ENCODE measurements at regions not wholly inside any gene's neighbourhood (a gene's known extent, or its start where the extent isn't known, plus 50 kb on each side); places are given as distances from the start of the nearest gene placed in this dataset.
"Not testable (repeated sequence)": the region's sequence is repeated elsewhere in the genome, so short reads cannot be mapped to it uniquely, and the experiment has no call there.

DNA sequence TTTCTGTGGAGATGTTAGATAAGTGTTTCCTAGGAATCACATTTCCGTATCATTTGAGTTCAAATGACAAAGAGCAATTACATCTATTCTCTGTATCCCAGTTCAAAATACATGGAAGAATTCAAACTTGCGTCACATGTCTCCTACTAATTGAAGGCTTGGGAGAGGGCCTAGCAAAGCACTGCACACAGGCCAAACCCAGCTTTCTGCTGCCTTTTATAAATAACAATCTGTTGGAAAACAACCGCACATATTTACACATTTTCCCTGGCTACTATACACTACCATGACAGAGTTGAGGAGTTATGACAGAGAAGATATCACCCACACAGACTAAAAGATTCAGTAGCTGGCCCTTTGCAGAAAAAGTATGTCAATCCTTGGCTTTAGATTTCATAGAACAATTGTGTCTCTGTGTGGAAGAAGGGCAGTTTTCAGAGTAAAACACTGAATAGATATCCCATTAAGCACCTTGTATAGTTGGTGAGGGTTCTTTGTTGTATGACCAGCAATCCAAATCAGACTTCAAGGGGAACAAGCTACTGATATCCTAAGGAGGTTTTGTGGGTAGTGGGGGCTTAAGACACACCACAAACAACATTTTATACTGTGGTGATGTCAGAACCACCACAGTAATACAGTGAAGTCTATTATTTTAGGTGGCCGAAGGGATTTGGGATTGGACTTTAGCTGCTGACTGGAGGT is 861.3 kb downstream of the CCDC85A start:
- ATAC-seq = no peak

DNA sequence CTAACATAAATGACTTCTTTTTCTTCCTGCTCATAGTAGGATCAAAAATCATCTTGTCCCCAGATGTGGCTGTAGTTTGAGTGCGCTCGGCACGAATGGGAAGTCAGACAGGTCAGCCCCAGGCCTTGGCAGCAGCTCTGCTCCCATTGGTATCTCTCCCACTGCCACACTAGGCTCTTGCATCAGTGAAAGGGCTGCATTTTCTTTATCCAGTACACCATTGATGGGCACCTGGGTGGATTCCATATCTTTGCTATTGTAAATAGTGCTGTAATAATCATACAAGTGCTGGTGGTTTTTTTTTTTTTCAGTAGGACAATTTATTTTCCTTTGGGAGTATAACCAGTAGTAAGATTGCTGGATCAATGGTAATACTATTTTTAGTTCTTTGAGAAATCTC is 865.5 kb downstream of the CCDC85A start:
- no peak for ATAC-seq

DNA sequence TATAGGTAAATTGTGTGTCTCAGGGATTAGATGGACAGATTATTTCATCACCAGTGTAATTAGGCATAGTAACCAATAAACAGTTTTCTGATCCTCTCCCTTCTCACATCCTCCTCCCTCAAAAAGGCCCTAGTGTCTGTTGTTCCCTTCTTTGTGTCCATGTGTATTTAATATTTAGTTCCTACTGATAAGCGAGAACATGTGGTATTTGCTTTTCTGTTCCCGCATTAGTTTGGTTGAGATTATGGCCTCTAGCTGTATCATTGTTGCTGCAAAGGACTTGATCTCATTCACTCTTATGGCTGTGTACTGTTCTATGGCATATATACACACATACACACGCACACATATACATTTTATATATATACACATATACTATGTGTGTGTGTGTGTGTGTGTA is 866.2 kb downstream of the CCDC85A start:
- ATAC-seq = no peak

DNA sequence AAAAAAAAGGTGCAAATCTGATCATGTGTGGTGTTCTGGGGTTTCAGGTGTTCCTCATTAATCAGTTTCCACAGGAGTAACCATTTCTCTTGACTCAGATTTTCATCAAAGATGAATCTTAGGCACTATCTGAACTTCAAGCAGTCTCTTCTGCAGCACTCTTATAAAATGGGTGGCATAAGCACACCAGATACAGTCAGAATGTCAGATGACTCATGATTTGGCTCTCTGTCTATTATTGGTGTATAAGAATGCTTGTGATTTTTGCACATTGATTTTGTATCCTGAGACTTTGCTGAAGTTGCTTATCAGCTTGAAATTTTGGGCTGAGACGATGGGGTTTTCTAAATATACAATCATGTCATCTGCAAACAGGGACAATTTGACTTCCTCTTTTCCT is 882.5 kb downstream of the CCDC85A start:
- not testable (repeated sequence) for ATAC-seq

DNA sequence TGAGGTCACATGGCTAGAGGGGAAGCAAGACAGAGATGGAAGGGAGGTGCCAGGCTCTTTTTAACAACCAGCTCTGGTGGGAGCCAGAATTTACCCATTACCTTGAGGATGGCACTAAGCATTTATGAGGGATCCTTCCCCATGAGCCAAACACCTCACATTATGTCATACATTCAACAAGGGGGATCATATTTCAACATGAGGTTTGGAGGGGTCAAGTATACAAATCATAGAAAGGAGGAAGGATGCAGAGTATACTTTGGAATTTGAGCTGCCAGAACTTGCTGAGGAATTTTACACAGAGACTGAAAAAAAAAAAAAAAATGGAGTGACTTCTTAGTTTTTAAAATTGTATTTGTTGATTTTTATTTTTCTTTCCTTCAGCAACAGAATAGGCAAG is 891.4 kb downstream of the CCDC85A start:
- ATAC-seq = no peak

DNA sequence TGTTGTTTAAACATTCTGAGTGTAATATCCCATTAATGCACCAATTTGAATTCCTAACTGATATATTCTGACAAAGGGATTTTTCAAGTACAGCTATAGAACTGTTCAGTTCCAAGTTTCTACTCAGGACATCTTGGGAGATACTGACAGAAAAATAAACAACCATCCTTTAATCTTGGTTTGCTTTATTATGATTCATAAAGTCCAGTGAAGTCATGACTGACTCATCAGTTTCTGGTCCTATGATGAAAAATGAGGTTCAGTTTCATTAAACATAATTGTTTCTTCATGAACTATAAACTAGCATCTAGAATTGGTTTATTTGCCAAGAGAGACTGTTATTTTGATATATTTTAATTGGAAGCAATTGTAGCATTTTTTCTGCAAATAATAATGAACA is 896.2 kb downstream of the CCDC85A start:
- ATAC-seq = no peak

DNA sequence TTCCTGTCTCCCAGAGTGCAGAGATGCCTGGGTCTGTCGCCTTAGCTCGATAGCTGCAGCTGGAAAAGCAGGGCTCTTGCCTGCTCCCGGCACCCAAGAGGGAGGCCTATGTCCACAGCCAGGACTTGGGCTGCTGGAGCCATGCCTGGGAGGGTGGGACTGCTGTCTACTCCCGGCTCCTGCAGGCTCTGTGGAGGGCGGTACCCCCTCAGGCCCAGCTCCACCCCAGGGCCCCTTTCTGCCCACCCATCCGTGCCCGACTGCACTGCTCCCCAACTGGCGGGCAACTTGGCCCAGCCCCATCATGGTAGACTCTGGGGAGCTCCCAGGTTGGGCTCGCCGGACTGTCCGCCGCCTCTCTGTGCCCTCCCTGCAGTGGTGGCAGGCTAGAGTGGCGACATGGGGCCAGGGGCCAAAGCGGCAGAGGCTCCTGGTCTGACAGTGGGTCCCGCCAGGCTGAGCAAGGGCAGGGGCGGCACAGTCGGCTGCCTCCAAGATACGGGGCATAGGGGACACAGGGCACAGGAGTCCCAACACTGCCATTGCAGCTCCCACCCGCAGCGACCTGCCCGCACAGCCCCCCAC is 901.0 kb downstream of the CCDC85A start:
- ATAC-seq = no peak

DNA sequence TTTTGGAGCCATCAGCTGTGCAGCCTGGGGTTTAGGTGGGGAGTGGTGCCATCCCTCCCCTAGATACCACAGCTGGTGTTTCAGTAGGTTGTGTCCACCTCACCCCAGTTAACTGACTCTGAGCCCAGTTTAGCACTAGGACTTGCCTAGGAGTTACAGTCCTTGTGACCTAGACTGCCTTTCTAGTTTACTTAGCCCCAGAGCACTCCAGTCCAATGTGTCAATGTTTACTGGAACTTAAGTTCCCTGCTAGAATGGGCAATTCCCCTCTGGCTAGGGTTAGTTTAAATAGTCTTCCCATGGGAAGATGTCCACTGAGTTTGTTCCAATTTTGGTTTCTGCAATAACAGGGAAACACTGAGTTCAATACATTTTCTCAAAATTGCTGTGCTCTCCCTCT is 909.2 kb downstream of the CCDC85A start:
- ATAC-seq = no peak

DNA sequence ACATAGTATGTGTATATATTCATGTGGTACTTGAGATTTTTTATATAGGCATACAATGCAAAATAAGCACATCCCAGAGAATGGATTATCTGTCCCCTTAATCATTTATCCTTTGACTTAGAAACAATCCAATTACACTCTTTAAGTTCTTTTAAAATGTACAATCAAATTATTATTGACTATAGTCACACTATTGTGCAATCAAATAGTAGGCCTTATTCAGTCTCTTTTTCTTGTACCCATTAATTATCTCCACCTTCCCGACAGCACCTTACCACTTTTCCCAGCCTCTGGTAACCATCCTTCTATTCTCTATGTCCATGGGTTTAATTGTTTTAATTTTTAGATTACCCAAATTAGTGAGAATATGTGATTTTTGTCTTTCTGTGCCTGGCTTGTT is 914.1 kb downstream of the CCDC85A start:
- ATAC-seq = no peak

DNA sequence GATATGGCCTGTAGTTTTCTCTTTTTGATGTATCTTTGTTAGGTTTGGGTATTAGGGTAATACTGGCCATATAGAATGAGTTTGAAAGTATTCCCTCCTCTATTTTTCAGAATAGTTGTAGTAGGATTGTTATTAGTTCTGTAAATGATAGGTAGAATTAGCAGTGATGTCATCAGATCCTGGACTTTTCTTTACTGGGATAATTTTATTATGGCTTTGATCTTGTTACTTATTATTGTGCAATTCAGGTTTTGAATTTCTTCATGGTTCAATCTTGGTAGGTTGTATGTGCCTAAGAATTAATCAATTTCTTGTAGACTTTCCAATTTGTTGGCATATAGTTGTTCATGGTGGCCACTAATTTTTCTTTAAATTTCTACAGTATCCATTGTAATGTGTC is 916.6 kb downstream of the CCDC85A start:
- ATAC-seq = no peak

DNA sequence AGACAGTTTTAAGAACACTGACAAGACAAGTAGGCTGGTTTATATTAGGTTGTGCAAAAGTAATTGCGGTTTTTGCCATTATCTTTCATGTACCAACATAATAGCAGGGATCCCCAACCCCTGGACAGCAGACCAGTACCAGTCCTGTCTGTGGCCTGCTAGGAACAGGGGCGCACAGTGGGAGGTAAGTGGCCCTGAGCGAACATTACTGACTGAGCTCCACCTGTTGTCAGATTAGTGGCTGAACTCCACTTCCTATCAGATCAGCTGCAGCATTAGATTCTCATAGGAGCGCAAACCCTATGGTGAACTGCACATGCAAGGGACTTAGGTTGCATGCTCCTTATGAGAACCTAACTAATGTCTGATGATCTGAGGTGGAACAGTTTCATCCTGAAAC is 921.9 kb downstream of the CCDC85A start:
- no peak for ATAC-seq

DNA sequence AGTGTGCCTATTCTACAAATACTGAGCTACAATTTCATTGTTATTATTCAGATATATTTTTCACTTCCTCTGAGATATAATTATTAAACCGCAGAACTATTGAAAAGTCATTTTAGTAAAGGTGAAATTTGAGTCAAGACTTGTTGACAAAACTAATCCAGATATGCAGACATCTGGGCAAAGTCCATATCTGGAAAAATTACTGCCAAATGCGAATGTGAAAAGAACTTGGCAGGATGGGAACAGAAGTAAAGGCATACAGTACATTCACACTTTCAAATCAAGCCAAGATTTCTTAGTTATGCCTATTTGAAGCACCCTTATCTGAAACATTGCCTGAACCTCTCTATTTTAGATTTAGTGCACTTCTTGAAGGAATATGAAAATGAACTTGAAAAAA is 923.6 kb downstream of the CCDC85A start:
- ATAC-seq = no peak

DNA sequence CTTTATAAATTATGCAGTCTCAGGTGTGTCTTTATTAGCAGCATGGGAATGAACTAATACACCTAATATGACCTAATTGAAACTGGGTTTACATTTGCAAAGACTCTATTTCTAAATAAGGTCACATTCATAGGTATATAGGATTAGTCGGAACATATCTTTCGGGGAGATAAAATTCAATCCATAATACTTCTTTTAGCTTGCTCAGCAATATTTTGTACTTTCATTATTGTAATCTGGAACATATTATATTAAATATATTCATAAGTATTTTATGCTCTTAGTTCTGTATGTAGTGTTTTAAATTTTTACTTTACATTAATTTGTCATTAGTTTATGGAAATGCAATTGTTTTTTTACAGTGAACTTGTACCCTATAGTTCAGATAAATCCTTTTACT is 927.7 kb downstream of the CCDC85A start:
- no peak for ATAC-seq

DNA sequence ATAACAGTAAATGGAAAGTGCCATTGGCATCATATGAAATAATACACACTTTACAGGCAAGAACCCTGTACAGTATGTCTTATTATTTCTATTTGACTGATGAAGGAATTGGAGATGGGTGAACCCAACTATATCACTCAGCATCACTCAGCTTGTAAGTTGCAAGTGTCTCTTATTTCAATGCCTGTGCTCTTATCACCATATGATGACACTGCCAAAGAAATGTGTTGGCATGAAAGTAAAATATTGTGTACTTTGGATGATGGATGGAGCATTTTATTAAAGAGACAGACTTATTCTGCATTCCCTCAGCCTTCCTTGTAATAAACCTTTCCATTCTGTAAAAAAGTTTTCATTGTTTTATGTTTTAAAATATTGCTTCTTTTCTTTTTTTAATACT is 927.5 kb upstream of the VRK2 start:
- no peak for ATAC-seq

DNA sequence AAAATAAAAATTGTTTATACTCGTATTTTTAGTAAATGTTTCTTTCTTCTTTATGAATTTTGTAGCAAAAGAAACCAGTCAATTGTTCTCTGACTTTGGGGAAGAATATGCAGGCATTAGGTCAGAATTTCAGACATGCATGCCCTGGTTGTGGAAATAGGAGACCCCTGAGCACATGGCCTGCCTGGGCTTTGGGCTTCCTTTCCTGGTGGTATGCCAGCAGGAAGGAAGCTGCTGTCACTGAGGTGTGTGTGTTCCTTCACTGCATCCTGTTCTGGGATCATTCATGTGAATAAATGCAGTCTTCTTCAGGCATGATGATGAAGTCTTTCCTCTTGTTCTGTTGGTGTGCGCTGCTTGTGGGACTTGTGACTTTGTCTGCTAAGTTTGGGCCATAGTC is 920.2 kb upstream of the VRK2 start:
- ATAC-seq = no peak

DNA sequence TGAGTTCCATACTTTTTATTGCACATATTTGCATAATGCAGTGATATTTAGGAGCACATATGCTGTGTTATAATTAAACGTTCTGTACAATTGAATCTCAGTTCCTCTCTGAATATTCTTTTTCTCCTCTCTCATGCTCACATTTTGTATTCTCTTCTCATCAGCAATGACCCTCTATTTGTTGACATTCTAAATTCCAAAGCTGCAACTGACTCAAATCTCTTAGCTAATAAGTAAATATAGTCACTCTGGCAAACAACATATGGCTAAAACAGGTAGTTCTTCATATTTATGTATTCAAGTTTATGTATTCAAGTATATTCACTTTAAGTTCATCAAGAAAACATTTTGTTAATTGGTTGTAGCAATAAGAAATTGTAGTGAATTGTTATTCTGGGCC is 907.4 kb upstream of the VRK2 start:
- ATAC-seq = no peak

DNA sequence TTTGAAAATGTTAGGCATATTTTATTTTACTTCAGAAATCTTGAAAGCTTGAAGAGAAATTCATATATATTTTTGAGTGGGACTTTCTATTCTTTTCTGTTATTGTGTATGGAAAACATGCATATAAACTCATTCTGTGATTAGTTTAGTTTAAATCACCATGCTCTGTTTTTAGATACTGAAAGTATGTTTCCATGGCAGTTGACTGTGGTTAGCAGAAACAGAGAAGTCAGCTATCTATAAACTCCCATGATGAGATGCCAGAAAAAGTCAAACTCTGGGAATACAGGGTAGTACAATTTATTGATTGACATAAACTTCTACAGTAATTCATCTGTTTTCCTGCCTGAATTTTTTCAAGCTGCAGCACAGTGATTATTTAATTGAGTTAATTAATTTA is 905.3 kb upstream of the VRK2 start:
- no peak for ATAC-seq

DNA sequence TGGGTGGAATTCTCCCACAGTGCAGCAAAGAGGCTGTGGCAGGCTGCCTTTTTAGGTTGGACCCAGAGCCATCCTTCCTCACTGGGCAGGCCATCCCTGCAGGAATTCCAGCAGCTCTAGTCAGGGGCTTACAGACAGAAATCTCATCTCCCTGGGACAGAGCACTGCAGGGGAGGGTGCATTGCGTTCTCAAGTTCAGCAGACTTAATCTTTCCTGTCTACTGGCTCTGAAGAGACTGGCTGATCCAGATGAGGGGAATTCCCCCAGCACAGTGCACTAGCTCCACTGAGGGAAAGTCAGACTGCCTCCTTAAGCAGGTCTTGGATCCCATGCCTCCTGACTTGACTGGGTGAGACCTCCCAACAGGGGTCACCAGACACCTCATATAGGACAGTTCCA is 899.7 kb upstream of the VRK2 start:
- ATAC-seq = no peak

DNA sequence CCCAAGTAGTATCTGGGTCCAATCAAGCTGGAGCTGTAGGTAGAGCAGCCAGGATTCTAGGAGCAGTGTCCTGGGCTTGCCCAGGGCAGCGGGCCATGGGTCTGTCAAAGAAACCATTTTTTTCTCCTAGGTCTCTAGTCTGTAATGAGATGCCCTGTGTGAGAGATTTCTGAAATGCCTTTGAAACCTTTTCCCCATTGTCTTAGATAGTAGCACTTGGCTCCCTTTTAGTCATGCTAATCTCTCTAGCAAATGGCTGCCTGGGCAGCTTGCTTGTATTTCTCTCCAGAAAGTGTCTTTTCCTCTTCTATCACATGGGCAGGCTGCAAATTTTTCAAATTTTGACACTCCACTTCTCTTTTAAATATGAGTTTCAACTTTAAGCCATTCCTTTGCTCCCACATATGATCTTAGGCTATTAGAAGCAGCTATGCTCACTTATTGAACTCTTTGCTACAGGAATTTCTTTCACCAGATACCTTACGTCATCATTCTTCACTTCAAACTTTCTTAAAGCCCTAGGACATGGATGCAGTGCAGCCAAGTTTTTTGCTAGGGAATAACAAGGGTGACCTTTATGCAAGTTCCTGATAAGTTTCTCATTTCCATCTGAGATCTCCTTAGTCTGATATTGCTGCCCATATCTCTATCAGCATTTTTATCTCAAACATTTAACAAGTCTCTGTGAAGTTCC is 890.2 kb upstream of the VRK2 start:
- ATAC-seq = no peak

DNA sequence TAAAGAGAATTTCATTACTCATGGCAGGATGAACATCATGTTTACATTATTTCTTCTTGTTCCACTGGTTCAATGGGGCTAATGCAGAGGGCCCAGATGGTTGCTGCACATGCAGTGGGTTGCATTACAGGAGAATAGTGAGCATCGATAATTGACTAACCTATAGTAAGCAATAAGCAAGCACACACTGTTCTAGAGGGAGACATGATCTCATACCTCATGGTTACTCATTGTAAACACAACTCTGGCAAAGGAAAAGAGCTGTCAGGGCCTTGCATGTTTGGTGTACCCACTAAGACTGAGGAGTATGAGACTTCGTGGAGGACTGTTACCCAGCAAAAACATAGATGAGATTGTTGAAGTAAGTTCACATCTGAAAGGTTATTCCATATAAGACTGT is 885.6 kb upstream of the VRK2 start:
- ATAC-seq = no peak

DNA sequence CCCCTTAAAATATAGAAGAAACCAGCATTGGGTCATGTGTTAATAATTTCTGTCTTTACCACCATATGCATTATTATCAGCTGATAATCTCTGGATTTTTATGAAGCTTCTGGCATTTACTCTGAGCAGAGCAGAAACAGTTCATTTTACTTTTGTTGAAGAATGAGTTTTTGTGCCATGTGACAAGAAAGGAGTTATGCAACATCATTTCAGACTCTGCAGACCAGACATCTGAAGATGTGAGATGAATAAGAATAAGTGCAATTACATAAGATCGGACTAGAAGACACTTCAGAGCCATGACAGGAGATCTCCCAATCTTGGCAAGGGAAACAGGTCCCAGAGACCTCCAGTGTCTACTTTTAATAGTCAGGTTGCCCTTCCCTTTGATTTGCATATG is 869.4 kb upstream of the VRK2 start:
- no peak for ATAC-seq

DNA sequence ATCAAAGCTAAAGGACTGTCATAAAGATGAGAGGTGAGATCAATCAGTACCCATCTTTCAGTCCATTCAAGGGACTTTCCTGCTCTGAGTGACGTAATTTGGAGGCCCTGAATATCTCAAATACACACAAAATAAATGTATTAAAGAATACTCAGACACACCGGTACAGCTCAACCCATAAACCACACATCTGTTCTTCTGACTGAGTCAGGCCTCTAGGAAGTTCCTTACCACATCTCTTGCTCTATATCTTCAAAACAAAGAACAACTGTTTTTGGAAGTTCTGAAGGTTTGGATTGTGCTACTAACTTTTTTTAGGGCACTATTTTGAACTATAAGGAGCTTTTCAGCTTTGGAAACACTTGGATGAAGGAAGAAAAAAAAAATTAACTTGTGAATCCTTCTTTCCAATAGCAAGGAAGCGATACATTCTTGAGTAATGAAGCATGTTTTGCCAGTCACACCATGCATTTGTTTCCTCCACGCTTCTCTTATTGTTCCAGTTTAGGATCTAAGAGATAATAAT is 866.5 kb upstream of the VRK2 start:
- no peak for ATAC-seq

DNA sequence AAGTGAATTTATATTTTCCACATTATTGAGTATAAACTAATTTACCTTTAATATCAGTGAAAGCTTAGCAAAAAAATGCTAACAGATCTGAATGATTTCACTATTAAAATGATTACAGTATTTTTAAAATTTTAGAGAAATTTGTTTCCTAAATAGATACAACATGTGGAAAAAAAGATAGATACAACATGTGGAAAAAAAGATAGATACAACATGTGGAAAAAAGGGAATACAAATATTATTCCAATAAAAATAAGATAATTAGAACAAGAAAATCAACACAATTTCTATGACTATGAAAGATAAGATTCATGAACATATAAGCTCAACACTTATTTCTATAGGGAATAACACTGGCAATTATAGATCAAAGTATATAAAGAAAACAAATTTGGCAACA is 865.9 kb upstream of the VRK2 start:
- ATAC-seq = no peak

DNA sequence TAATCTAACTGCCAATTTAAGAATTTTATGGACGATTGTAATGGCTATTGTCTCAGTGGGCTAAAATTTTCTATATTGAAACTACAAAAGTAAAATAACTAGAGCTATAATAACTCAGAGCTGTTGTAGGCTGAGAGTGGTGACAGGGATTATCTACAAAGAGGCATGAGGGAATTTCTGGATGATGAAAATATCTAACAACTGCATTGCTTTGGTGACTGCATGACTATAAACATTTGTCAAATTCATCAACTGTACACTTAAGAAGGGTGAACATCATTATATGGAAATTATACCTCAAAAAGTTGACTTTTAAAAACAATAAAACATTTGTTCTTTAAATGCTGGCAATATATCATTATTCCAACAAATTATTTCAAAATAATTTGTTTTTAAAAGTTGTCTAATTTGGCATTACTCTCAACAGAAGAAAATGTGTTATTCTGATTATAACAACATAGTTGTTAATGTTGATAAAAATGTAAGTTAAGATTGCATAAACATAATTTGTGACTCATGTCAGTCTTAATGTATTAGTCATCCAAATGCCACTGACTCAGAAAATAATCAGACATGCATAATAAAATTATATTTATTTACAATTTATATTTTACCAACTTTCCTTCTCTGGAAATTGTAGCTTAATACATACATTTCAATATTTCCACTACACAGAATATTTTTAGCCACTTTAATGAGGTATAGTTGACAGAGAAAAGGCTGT is 865.1 kb upstream of the VRK2 start:
- ATAC-seq = no peak
